ENCODE measurements at regions not wholly inside any gene's neighbourhood (a gene's known extent, or its start where the extent isn't known, plus 50 kb on each side); places are given as distances from the start of the nearest gene placed in this dataset.

DNA sequence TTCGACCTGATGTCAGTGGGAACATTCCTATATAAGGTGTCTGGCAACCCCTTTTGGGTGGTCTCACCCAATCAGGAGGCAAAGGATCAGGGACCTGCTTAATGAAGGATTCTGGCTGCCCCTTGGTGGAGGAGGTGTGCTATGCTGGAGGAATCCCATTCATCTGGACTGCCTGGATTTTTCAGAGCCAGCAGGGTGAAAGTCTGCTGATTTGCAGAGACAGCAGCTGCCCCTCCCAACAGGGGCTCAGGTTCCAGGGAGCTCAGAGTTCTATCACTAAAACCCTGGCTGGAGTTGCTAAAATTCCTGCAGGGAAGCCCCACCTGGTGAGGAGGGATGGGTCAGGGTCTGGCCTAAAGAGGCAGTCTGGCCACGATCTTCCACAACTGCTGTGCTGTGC is 398.5 kb upstream of the CNTNAP2 start:
- no peak for TF ChIP-seq POLR2A (IDR thresholded peaks at IDR 0.05)
- TF ChIP-seq POLR2AphosphoS5 (IDR thresholded peaks at IDR 0.05; ENCODE audit: insufficient read depth in 1 of 2, low read depth in 1 of 2) = no peak
